B cell (primary cell): ENCODE measurements at regions not wholly inside any gene's neighbourhood (a gene's known extent, or its start where the extent isn't known, plus 50 kb on each side); places are given as distances from the start of the nearest gene placed in this dataset.

Source experiments
- CTCF ChIP-seq: fragments of 200-600 bp; IDR thresholded peaks from one replicate; pipeline ENCODE4 v1.8.0; 2022; ENCODE audit warnings: antibody characterized with exemption, mild to moderate bottlenecking
- EZH2 ChIP-seq: IDR thresholded peaks from 2 replicates; pipeline ENCODE4 v1.6.1; 2012; ENCODE audit warnings: borderline replicate concordance, low read depth, mild to moderate bottlenecking, moderate library complexity, low read length; ENCODE audit not compliant: insufficient read depth, poor library complexity, severe bottlenecking

- TF ChIP-seq CTCF (no peak), EZH2 (no peak)
These were observed 419.9 kb upstream of the SLIT2 start for GRCh38 chr4:19831644-19832285.
